OCI-LY7 (cell line): ENCODE measurements at regions not wholly inside any gene's neighbourhood (a gene's known extent, or its start where the extent isn't known, plus 50 kb on each side); places are given as distances from the start of the nearest gene placed in this dataset.

Experiments
- BruUV-seq: library from RNA; stranded (reverse); fragments of 400-500 nt; replicated peaks from 2 replicates; lab custom pipeline; 2021; lab: Mats Ljungman, UMichigan
- CTCF ChIA-PET: fragments of 300-600 bp; sonication (Branson Sonifier 250); formaldehyde crosslinking; loops from one replicate; lab custom pipeline; 2022; ENCODE audit warnings: antibody characterized with exemption; ENCODE audit not compliant: unreplicated experiment; lab: Charles Lee
- POLR2A ChIA-PET: fragments of 300-600 bp; sonication (Branson Sonifier 250); formaldehyde crosslinking; loops from one replicate; lab custom pipeline; 2022; ENCODE audit warnings: antibody characterized with exemption; lab: Charles Lee
- DNase-seq: peaks from one replicate; pipeline ENCODE4 v3.0.0-alpha.2; 2015; ENCODE audit warnings: low spot score
- H2AFZ ChIP-seq: fragments of 200-600 bp; sonication (generic), shearing (Covaris generic); 2 replicates; pipeline ENCODE4 v1.6.1; 2014; ENCODE audit warnings: mild to moderate bottlenecking, antibody characterized with exemption, low read length, moderate library complexity
- H3K27ac ChIP-seq: fragments of 200-600 bp; sonication (generic); 2 replicates; pipeline ENCODE4 v1.5.1; 2014; ENCODE audit warnings: mixed run types, low read depth, mild to moderate bottlenecking, moderate library complexity, low read length, inconsistent platforms; ENCODE audit not compliant: poor library complexity, severe bottlenecking
- H3K36me3 ChIP-seq: fragments of 200-600 bp; sonication (generic); 2 replicates; pipeline ENCODE4 v1.6.1; 2014; ENCODE audit warnings: mild to moderate bottlenecking, antibody characterized with exemption, low read length, moderate library complexity, mixed read lengths; ENCODE audit not compliant: insufficient read depth
- H3K4me1 ChIP-seq: fragments of 200-600 bp; sonication (generic); 2 replicates; pipeline ENCODE4 v1.5.1; 2014; ENCODE audit warnings: mild to moderate bottlenecking, low read length; ENCODE audit not compliant: insufficient read depth, poor library complexity, severe bottlenecking
- H3K4me2 ChIP-seq: fragments of 200-600 bp; sonication (generic); 2 replicates; pipeline ENCODE4 v1.6.1; 2014; ENCODE audit warnings: mild to moderate bottlenecking, low read length
- H3K4me3 ChIP-seq: fragments of 200-600 bp; sonication (generic); 2 replicates; pipeline ENCODE4 v1.5.1; 2014; ENCODE audit warnings: mild to moderate bottlenecking, low read depth, low read length; ENCODE audit not compliant: poor library complexity, severe bottlenecking
- H3K79me2 ChIP-seq: fragments of 200-600 bp; sonication (generic); 2 replicates; pipeline ENCODE4 v1.6.1; 2016; ENCODE audit warnings: low read depth, mild to moderate bottlenecking, low read length, moderate library complexity, mixed read lengths; ENCODE audit not compliant: insufficient read depth
- H3K9me2 ChIP-seq: fragments of 200-600 bp; sonication (generic); 2 replicates; pipeline ENCODE4 v1.6.1; 2016; ENCODE audit warnings: mild to moderate bottlenecking, low read length, mixed read lengths; ENCODE audit not compliant: insufficient read depth
- H3K9me3 ChIP-seq: fragments of 200-600 bp; sonication (generic); 2 replicates; pipeline ENCODE4 v1.6.1; 2014; ENCODE audit warnings: mild to moderate bottlenecking, mixed run types, low read length, mixed read lengths
- H4K20me1 ChIP-seq: fragments of 200-600 bp; sonication (generic); 2 replicates; pipeline ENCODE4 v1.6.1; 2014; ENCODE audit warnings: mild to moderate bottlenecking, antibody characterized with exemption, low read length, moderate library complexity, mixed read lengths; ENCODE audit not compliant: insufficient read depth
- CTCF ChIP-seq: fragments of 200-600 bp; sonication (generic); conservative IDR thresholded peaks from 2 replicates; pipeline ENCODE4 v1.5.1; 2014; ENCODE audit warnings: mild to moderate bottlenecking, antibody characterized with exemption, low read length, moderate library complexity, mixed read lengths
- EZH2phosphoT487 ChIP-seq: fragments of 200-600 bp; sonication (generic); IDR thresholded peaks from 2 replicates; pipeline ENCODE4 v1.6.1; 2018; ENCODE audit warnings: low read depth, borderline replicate concordance, mild to moderate bottlenecking, mixed run types, antibody characterized with exemption, low read length, moderate library complexity, mixed read lengths
- intact Hi-C: fragments of 100-400 bp; cut with micrococcal nuclease; formaldehyde crosslinking; loops from one replicate; pipeline ENCODE4 v1.10.0; 2022; ENCODE audit not compliant: unreplicated experiment

GRCh38 chr1:98210064-98210463 is 289.2 kb upstream of the DPYD start:
- TF ChIP-seq EZH2phosphoT487 (no peak), CTCF (no peak)
- H4K20me1 ChIP-seq: no peaks in the 10 kb centered on the region
- intact Hi-C loops: no loop called here
- DNase-seq: no peak
- ChIA-PET POLR2A (no interaction called here), CTCF (no interaction called here)
- no peaks in the 10 kb centered on the region for H3K9me2 ChIP-seq
- no peak overlapping the region for H2AFZ ChIP-seq
- H3K79me2 ChIP-seq: no peaks in the 10 kb centered on the region
- H3K4me2 ChIP-seq: no peak overlapping the region
- no peaks in the 10 kb centered on the region for H3K4me1 ChIP-seq
- no peaks in the 10 kb centered on the region for H3K36me3 ChIP-seq
- H3K9me3 ChIP-seq: no peaks in the 10 kb centered on the region
- BruUV-seq: no TSS peak
- no peak overlapping the region for H3K27ac ChIP-seq
- no peak overlapping the region for H3K4me3 ChIP-seq

- Histone ChIP-seq H3K4me1 (no peaks in the 10 kb centered on the region), H3K4me2 (no peak overlapping the region), H3K9me2 (no peaks in the 10 kb centered on the region), H3K4me3 (no peak overlapping the region), H3K79me2 (no peaks in the 10 kb centered on the region), H2AFZ (no peak overlapping the region), H3K9me3 (no peaks in the 10 kb centered on the region), H3K27ac (no peak overlapping the region), H3K36me3 (no peaks in the 10 kb centered on the region), H4K20me1 (no peaks in the 10 kb centered on the region)
- no peak for DNase-seq
- ChIA-PET CTCF (no interaction called here), POLR2A (interaction anchor here (1.0 kb wide), 1 partner anchor 21 kb away, joined by 3 read pairs; no protein-coding TSS in a partner anchor)
- intact Hi-C loops: no loop called here
- TF ChIP-seq EZH2phosphoT487 (no peak), CTCF (no peak)
- no TSS peak for BruUV-seq
Measured at GRCh38 chr1:98205291-98206017, 284.6 kb upstream of the DPYD start.

- Histone ChIP-seq H3K4me2 (no peak overlapping the region), H3K4me1 (no peaks in the 10 kb centered on the region), H3K27ac (no peak overlapping the region), H3K4me3 (no peak overlapping the region), H4K20me1 (no peaks in the 10 kb centered on the region), H3K36me3 (no peaks in the 10 kb centered on the region), H3K9me3 (no peaks in the 10 kb centered on the region), H2AFZ (no peak overlapping the region), H3K79me2 (no peaks in the 10 kb centered on the region), H3K9me2 (no peaks in the 10 kb centered on the region)
- BruUV-seq: no TSS peak
- no peak for DNase-seq
- no peak for TF ChIP-seq CTCF
- TF ChIP-seq EZH2phosphoT487: no peak
- CTCF ChIA-PET: no interaction called here
- intact Hi-C loops: no loop called here
- POLR2A ChIA-PET: interaction anchor here (0.6 kb wide), 1 partner anchor 19 kb away, joined by 3 read pairs; no protein-coding TSS in a partner anchor
Measured at GRCh38 chr1:98203466-98203865, 282.6 kb upstream of the DPYD start.
